GM12878 (cell line): ENCODE measurements at regions not wholly inside any gene's neighbourhood (a gene's known extent, or its start where the extent isn't known, plus 50 kb on each side); places are given as distances from the start of the nearest gene placed in this dataset.

Experiments
- EGR1 ChIP-seq, 2 experiments: IDR thresholded peaks; 1 replicate in 1 of 2; 2 replicates in 1 of 2; pipeline ENCODE4 v1.6.1; 2011 to 2012; ENCODE audit warnings: low read depth in 2 of 2, low read length in 2 of 2, borderline replicate concordance in 1 of 2, mild to moderate bottlenecking in 1 of 2, moderate library complexity in 1 of 2
- ELK1 ChIP-seq: IDR thresholded peaks from 2 replicates; pipeline ENCODE4 v1.6.1; 2012; ENCODE audit warnings: low read depth, low read length, improper control_type of control experiment
- KDM1A ChIP-seq: fragments of 200-600 bp; sonication (generic); IDR thresholded peaks from 2 replicates; pipeline ENCODE4 v1.6.1; 2016; ENCODE audit warnings: borderline replicate concordance
- MYC ChIP-seq: IDR thresholded peaks from 2 replicates; pipeline ENCODE4 v1.6.1; 2011; ENCODE audit warnings: mild to moderate bottlenecking, low read length, moderate library complexity, inconsistent platforms; ENCODE audit not compliant: insufficient read depth, insufficient replicate concordance, insufficient read length, severe bottlenecking
- NKRF ChIP-seq: fragments of 450-650 bp; conservative IDR thresholded peaks from 2 replicates; pipeline ENCODE4 v1.6.1; 2017; ENCODE audit warnings: mild to moderate bottlenecking, moderate library complexity
- PKNOX1 ChIP-seq: fragments of 450-650 bp; IDR thresholded peaks from 2 replicates; pipeline ENCODE4 v1.6.1; 2016; ENCODE audit warnings: mild to moderate bottlenecking
- RUNX3 ChIP-seq: IDR thresholded peaks from 2 replicates; pipeline ENCODE4 v1.6.1; 2012; ENCODE audit warnings: low read length, inconsistent platforms
- SKIL ChIP-seq: fragments of 450-650 bp; IDR thresholded peaks from 2 replicates; pipeline ENCODE4 v1.6.1; 2017; ENCODE audit warnings: mild to moderate bottlenecking, low read depth, inconsistent platforms; ENCODE audit not compliant: poor library complexity, severe bottlenecking
- SPI1 ChIP-seq: IDR thresholded peaks from 2 replicates; pipeline ENCODE4 v1.6.1; 2011; ENCODE audit warnings: low read depth, mild to moderate bottlenecking, low read length, moderate library complexity, borderline replicate concordance; ENCODE audit not compliant: insufficient read depth
- TARDBP ChIP-seq: IDR thresholded peaks from 2 replicates; pipeline ENCODE4 v1.6.1; 2016; ENCODE audit warnings: borderline replicate concordance

GRCh38 chr10:42479057-42479456 is 159.3 kb downstream of the ZNF33B start (continued):
- TF ChIP-seq SPI1 (no peak), NKRF (no peak), RUNX3 (no peak), ELK1 (no peak), KDM1A (no peak), TARDBP (no peak), PKNOX1 (no peak), SKIL (no peak), MYC (no peak), EGR1 (IDR thresholded peaks at IDR 0.05; ENCODE audit: borderline replicate concordance in 1 of 2, low read depth in 2 of 2, low read length in 2 of 2) (no peak)
